HG03280 (cell line): ENCODE measurements at regions not wholly inside any gene's neighbourhood (a gene's known extent, or its start where the extent isn't known, plus 50 kb on each side); places are given as distances from the start of the nearest gene placed in this dataset.

Source experiments
- ATAC-seq: cut with Tn5 transposase; IDR thresholded peaks from one replicate; pipeline ENCODE4 v1.9.1; 2021; ENCODE audit warnings: mild to moderate bottlenecking, moderate library complexity; ENCODE audit not compliant: unreplicated experiment

DNA sequence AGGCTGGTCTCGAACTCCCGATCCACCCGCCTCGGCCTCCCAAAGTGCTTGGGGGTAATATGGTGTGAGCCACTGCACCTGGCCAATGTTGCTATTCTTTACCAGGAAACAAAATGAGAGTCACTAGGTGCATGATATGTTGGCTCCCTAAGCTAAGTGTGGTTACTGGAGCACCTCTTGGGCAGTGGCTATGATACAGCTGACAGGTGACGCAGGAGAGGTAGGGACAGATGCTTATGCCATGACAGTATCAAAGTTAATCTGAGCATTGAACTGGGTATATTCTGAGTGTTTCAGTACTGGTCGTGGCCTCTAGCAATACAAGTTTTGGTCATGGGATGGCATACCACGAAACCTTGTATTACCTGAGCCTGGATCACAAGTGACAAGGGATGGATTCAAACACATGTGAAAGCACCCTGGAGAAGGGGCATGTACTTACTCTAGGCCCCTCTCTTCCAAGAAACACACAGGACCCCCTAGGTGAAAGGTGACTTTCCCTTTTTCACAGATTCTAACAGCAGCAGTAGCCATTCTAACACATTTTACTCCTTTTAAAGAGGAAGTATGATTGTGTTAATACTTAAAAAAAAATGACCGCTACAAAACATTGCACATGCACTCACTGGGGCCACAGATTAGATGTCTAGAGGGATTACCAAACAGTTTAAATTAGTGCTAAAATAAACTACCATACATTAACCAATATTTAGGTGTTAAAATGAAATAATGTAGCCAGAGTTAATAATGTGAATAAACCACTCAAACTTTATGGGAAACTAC is 467.3 kb downstream of the SHQ1 start:
- ATAC-seq = no peak

DNA sequence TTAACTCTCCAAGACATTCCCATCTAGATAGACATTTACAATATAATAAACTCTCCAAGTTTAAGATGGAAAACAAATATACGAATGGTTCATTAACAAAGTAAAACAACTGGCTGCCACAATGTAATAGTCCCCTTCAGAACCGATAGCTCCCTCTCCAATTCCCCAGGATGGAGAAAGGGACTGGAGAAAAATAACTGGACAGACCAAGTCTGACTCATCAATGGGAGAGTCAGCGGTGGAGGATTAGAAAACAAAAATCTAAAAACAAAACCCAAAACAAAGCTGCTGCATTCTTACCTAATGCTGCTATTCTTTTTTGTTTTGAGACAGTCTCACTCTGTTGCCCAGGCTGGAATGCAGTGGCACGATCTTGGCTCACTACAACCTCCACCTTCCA is 468.1 kb downstream of the SHQ1 start:
- no peak for ATAC-seq

- no peak for ATAC-seq
Measured at GRCh38 chr3:72379500-72380187, 468.6 kb downstream of the SHQ1 start.

DNA sequence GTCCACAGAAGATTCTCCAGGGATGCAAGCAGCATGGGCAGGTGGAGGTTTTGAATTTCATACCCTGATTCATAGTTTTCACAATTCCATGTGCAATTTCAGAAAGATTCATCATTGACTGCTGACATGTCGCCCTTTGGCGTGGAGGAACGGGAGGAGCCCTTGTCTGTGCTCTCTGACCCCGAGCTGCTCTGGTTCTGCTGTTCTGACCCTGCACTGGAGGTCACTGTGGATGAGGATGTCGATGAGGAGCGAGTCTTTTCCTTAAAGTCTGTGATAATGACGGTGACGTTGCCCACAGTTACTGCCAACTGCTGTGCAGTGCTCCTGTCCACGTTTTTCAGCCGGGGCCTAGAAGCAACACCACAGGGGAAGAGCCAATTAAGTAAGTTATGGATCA is 470.0 kb downstream of the SHQ1 start:
- no peak for ATAC-seq

DNA sequence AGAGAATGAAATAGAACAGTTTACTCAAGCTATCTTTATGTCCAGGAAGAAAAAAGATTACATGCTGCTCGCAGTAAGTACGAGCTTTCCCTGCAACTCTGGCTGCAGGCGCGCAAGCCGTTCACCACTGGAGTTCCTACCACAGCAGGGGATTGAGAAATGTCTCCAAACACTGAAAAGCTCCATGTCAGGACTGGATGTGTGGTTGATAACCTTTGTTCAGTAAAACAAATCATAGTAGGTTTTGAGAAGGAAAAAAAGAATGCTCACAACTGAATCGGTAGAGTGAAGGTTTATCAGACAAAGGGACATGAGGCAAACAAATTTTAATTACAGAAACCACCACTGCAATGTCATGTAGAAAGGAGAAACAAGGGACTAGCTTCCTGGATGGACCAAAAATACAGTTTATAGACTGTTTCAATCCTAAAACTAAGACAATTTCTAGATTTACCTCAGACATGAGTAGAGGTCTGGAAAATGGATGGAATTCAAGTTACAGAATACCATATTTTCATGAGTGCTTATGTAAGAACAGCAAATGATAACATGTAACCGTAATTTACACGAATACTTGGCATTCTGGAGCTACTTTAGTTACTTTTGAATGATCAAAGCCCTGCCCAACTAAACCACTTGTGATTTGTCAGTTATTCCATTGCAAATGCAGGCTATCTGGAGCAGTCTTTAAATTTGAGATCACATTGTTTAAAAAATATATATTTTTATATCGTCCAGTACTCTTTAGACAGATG is 471.1 kb downstream of the SHQ1 start:
- ATAC-seq = no peak

DNA sequence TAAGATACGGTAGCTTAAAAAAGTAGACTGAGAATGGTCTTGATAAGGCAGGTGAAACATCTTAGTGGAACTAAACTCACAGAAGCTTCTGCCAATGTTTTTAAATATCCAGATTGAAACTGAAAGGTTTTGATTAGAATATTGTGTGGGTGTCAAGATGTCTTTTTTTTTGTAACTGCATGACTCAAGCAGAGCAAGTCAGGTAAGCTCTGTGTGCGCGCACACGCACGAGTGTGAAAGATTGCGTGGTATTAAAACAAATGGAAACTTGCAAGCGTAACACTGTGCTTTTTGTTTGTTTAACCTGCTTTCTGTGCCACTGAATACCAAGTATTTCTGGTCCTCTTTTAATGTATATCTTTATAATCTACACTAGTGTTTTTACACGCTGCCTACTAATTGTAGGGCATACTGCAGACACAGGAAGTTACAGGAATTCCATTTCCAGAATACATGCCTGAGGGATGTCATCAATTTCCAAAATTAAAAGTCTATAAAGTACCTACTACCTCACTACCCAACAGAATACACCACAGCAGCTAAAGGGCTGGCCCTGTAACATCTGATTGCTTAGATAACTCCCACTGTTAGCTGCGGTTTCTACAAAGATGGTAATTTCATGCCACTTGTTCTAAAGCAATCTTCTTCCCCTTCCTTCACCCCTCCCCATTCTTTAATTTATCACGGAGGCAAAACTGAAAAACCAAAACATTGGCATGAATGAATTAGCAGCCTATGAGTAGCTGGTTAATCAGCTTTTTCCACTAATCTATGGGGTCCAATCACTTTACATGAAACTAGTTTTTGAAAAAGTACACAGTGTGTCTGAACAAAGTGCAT is 472.8 kb downstream of the SHQ1 start:
- no peak for ATAC-seq

DNA sequence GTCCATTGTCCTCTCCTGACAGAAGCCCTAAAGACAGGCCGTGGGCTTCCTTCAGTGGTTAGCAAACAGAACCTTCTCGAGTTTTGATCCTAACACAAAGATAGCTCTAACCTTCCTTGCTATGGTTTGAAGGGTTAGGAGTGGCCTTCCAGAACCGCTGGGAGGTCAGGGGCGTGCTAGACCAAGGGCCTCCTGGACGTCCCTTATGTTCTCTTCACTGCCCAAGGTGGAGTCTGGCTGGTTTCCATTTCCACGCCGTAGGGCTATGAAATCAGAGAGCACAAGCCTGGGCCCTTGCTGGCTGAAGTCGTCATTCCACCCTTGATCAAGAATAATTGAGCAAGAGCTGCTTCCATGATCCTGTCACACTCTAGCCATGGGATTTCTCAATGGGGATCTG is 475.1 kb downstream of the SHQ1 start:
- no peak for ATAC-seq

- ATAC-seq = no peak
Measured at GRCh38 chr3:72372161-72372560, 476.1 kb downstream of the SHQ1 start.

DNA sequence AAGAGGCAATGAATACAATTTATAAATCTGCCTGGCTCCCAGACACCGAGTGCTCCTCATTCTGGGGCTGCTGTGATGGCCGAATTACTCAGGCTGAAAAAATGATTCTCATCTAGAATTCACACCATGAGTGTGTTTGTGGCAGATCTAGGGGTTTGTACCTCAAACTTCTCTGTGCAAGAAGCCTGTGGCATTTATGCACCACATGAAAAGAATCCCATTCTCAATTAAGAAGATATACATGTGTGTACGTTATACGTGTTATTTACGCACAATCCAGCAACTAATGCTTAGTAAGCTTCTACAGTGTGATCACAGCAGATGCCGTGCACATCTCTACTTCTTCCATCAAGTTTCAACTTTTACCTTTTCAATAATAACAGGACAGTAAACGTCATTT is 476.8 kb downstream of the SHQ1 start:
- no peak for ATAC-seq

GRCh38 chr3:72370947-72371346 is 477.3 kb downstream of the SHQ1 start:
- no peak for ATAC-seq

DNA sequence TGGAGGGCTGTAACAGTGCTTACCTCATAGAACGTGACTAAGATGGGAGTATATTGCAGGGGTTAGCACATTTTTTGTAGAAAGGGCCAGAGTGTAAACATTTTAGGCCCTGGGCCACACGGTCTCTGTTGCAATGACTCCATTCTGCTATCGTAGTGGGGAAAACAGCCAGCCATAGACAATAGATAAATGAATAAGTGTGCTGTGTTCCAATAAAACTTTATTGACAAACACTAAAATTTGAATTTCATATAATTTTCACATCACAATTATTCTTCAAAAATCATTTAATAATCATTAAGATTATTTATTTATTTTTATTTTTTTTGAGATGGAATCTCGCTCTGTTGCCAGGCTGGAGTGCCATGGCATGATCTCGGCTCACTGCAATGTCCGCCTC is 478.6 kb downstream of the SHQ1 start:
- ATAC-seq = no peak

- ATAC-seq = no peak
Measured at GRCh38 chr3:72368331-72368975, 479.8 kb downstream of the SHQ1 start.

DNA sequence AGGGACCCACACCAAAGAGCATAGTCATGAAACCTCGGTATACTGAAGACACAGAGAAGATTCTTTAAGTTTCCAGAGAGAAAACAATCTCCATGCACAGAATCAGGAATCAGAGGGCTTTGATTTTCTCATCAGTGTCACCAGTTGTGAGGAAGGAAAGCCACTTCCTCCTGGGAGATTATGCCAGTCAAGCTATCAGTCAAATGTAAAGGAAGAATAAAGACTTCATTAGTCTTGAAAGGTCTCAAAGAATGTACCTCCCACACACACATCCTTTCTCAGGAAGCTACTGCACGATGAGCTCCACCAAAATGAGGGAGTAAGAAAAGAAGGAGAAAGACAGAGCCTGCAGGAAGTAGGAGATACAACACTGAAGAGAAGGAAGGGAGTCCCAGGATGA is 486.3 kb downstream of the SHQ1 start:
- no peak for ATAC-seq

- no peak for ATAC-seq
Measured at GRCh38 chr3:72359743-72360142, 488.5 kb downstream of the SHQ1 start.

DNA sequence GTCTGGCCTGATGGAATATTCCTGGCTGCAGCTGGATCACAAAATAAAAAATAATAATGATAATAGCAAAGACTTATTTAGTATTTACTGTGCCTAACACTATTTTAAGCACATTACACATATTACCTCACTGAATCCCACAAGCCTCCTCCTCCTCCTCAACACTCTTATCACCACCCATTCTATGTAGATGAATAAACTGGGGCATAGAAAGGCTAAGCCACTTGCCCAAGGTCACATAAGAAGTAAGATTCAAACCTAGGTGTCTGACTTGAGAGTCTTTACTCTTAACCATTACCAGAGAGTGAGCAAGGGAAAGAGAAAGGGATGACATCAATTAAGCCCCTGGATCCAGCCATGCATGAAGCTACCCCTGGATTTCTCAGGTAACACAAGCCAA is 493.1 kb downstream of the SHQ1 start:
- no peak for ATAC-seq

GRCh38 chr3:72354486-72354885 is 493.8 kb downstream of the SHQ1 start:
- no peak for ATAC-seq

DNA sequence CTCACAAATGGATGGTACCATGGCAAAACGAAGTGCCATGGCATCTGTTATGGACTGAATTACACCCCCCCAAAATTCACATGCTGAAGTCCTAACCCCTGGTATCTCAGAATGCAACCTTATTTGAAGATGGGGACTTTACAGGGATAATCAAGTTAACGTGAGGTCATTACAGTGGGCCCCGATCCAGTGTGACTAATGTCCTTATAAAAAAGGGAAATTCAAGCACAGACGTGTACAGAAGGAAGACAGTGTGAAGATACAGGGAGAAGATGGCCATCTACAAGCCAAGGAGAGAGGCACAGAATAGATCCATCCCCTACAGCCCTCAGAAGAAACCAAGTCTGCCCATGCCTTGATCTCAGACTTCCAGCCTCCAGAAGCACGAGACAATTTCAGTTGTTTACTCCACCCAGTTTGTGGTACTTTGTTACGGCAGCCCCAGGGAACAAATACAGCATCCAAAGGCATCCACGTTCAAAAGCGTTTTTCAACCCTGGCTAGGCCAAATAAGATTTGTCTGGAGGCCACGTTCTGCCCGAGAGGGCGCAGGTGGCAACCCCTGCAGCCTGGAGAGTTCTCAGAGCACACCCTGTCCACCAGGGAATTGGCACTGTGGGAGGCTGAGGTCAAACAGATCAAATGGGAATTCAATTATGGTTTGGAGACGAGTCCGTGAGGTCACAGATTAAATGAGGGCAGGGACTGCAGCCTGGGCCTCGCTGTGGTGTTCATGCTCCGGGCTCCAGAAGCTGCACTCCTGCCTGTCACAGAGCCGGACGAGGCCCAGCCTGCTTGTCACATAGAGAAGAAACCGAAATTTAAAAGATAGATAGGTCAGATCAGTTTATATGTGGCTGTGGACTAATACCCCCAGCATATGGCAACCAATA is 494.8 kb downstream of the SHQ1 start:
- no peak for ATAC-seq

GRCh38 chr3:72352176-72352575 is 496.1 kb downstream of the SHQ1 start:
- ATAC-seq = no peak

- no peak for ATAC-seq
Measured at GRCh38 chr3:72351536-72351935, 496.7 kb downstream of the SHQ1 start.
